Ishikawa (cell line): ENCODE measurements at regions not wholly inside any gene's neighbourhood (a gene's known extent, or its start where the extent isn't known, plus 50 kb on each side); places are given as distances from the start of the nearest gene placed in this dataset.

Experiments used
- CEBPB ChIP-seq: IDR thresholded peaks from 2 replicates; pipeline ENCODE4 v1.6.1; 2012
- CREB1 ChIP-seq: IDR thresholded peaks from 2 replicates; pipeline ENCODE4 v1.6.1; 2012; ENCODE audit warnings: low read depth
- EGR1 ChIP-seq: IDR thresholded peaks from 2 replicates; pipeline ENCODE4 v1.6.1; 2012
- EP300 ChIP-seq: IDR thresholded peaks from 2 replicates; pipeline ENCODE4 v1.6.1; 2012; ENCODE audit warnings: borderline replicate concordance
- NFIC ChIP-seq: IDR thresholded peaks from 2 replicates; pipeline ENCODE4 v1.6.1; 2012
- RAD21 ChIP-seq: IDR thresholded peaks from 2 replicates; pipeline ENCODE4 v1.6.1; 2012; ENCODE audit warnings: low read depth
- TAF1 ChIP-seq: IDR thresholded peaks from 2 replicates; pipeline ENCODE4 v1.6.1; 2012; ENCODE audit warnings: low read depth, mild to moderate bottlenecking
- TCF12 ChIP-seq: IDR thresholded peaks from 2 replicates; pipeline ENCODE4 v1.6.1; 2012; ENCODE audit warnings: low read depth
- YY1 ChIP-seq: IDR thresholded peaks from 2 replicates; pipeline ENCODE4 v1.6.1; 2012; ENCODE audit warnings: low read depth
- ZBTB7A ChIP-seq: IDR thresholded peaks from 2 replicates; pipeline ENCODE4 v1.6.1; 2012; ENCODE audit warnings: low read depth
- TF ChIP-seq, protein P1 (sequence below): IDR thresholded peaks from 2 replicates; pipeline ENCODE4 v1.6.1; 2012; ENCODE audit warnings: low read depth, mild to moderate bottlenecking
- TF ChIP-seq, protein P2 (sequence below): IDR thresholded peaks from 2 replicates; pipeline ENCODE4 v1.6.1; 2012
- TF ChIP-seq, protein P3 (sequence below): IDR thresholded peaks from 2 replicates; pipeline ENCODE4 v1.6.1; 2012

DNA sequence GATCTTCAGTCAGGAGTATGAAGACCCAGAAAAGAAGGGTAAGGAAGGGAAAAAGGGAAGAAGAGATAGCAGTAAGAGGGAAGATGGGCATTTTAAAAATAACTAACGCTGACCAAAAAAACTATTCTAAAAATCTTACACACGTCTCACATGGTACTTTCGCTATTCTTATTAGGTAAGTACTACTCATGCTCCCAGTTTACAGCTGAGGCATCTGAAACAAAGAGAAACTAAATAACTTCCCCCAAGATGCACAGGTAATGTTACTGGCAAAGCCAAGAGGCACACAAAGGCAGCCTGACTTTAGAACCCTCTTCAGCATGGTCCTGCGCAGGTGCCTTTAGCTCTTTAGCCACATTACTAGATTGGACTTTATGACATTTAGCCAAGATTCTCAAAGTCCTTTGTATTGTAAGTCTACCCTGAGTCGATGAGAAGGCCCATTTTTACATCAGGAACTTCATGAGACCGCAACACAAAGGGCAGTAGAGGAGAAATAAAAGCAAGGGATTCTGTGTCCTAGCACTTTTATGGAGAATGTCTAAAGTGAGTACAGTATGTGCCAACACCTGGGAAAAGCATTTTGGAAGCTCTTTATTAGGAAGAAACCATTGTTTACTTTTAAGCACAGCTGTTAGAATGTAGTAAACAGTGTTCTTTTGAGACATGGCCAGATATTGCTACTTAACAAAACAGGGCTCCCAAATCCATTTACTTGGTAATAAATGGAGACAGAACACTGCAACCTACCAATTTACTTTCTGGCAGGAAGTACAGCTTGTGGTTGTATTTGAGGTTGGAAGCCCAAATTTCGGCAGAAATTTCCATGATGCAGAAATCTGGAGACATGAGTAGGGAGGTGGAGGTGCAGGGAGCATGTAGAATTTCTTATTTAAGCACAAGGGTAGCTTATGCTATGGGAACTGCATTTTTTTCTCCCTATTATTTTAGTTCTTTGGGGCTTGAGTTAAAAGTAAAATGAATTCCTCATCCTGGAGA lies 250.7 kb downstream of the KCTD12 start:
- TF ChIP-seq TCF12 (no peak), YY1 (no peak), TAF1 (no peak), RAD21 (no peak), EP300 (no peak), CEBPB (no peak), EGR1 (no peak), ZBTB7A (no peak), NFIC (no peak), CREB1 (no peak)
- TF ChIP-seq, protein P1, sequence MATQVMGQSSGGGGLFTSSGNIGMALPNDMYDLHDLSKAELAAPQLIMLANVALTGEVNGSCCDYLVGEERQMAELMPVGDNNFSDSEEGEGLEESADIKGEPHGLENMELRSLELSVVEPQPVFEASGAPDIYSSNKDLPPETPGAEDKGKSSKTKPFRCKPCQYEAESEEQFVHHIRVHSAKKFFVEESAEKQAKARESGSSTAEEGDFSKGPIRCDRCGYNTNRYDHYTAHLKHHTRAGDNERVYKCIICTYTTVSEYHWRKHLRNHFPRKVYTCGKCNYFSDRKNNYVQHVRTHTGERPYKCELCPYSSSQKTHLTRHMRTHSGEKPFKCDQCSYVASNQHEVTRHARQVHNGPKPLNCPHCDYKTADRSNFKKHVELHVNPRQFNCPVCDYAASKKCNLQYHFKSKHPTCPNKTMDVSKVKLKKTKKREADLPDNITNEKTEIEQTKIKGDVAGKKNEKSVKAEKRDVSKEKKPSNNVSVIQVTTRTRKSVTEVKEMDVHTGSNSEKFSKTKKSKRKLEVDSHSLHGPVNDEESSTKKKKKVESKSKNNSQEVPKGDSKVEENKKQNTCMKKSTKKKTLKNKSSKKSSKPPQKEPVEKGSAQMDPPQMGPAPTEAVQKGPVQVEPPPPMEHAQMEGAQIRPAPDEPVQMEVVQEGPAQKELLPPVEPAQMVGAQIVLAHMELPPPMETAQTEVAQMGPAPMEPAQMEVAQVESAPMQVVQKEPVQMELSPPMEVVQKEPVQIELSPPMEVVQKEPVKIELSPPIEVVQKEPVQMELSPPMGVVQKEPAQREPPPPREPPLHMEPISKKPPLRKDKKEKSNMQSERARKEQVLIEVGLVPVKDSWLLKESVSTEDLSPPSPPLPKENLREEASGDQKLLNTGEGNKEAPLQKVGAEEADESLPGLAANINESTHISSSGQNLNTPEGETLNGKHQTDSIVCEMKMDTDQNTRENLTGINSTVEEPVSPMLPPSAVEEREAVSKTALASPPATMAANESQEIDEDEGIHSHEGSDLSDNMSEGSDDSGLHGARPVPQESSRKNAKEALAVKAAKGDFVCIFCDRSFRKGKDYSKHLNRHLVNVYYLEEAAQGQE = no peak
- TF ChIP-seq, protein P2, sequence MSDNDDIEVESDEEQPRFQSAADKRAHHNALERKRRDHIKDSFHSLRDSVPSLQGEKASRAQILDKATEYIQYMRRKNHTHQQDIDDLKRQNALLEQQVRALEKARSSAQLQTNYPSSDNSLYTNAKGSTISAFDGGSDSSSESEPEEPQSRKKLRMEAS = no peak
- TF ChIP-seq, protein P3, sequence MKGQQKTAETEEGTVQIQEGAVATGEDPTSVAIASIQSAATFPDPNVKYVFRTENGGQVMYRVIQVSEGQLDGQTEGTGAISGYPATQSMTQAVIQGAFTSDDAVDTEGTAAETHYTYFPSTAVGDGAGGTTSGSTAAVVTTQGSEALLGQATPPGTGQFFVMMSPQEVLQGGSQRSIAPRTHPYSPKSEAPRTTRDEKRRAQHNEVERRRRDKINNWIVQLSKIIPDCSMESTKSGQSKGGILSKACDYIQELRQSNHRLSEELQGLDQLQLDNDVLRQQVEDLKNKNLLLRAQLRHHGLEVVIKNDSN = no peak
